HepG2 (cell line): ENCODE measurements at regions not wholly inside any gene's neighbourhood (a gene's known extent, or its start where the extent isn't known, plus 50 kb on each side); places are given as distances from the start of the nearest gene placed in this dataset.

Experiments used
- ATAC-seq: fragments of 200-7000 bp; cut with Tn5 transposase; 3 replicates; pipeline ENCODE4 v1.9.1; 2020; ENCODE audit warnings: mild to moderate bottlenecking, moderate library complexity
- BruUV-seq: library from RNA; stranded (reverse); fragments of 400-500 nt; replicated peaks from 2 replicates; lab custom pipeline; 2021; lab: Mats Ljungman, UMichigan
- CTCF ChIA-PET: fragments of 300-600 bp; formaldehyde crosslinking; extraction: SDS; loops from one replicate; lab custom pipeline; 2021; ENCODE audit warnings: low total read pairs, inconsistent platforms, low intra/inter-chr PET ratio; lab: Yijun Ruan, JAX
- POLR2A ChIA-PET: fragments of 350-600 bp; sonication (Branson Sonifier 250); formaldehyde crosslinking; loops from one replicate; lab custom pipeline; 2020; ENCODE audit warnings: antibody characterized with exemption, inconsistent platforms; lab: Yijun Ruan, JAX
- DNase-seq: peaks from one replicate; pipeline ENCODE4 v3.0.0-alpha.2; 2015; ENCODE audit warnings: low spot score
- FAIRE-seq: peaks from 3 replicates; lab custom pipeline; 2011; peaks lifted over from hg19 to GRCh38; lab: Jason Lieb, UNC
- H2AFZ ChIP-seq: one replicate; pipeline ENCODE4 v1.6.1; 2011; ENCODE audit warnings: low read length, inconsistent platforms
- H3K27ac ChIP-seq: fragments of 300-600 bp; 3 replicates; pipeline ENCODE4 v1.8.0; 2011; ENCODE audit warnings: mixed run types, mild to moderate bottlenecking, mixed read lengths, low read length, inconsistent platforms; ENCODE audit not compliant: insufficient read depth; ENCODE audit errors: extremely low read length
- H3K27me3 ChIP-seq, 2 experiments: fragments of 200-600 bp in 1 of 2; 2 replicates in 1 of 2; 3 replicates in 1 of 2; pipeline versions ENCODE4 v1.6.0 to v1.8.0; 2011; ENCODE audit warnings: low read length in 2 of 2, mild to moderate bottlenecking in 2 of 2, moderate library complexity in 2 of 2, inconsistent platforms in 1 of 2; ENCODE audit not compliant: insufficient read depth in 2 of 2, control insufficient read depth in 1 of 2
- H3K36me3 ChIP-seq, 2 experiments: fragments of 200-600 bp in 1 of 2; replicated peaks in 1 of 2; 2 replicates in 1 of 2; 3 replicates in 1 of 2; pipeline versions ENCODE4 v1.5.1 to v1.8.0; 2011; ENCODE audit warnings: low read length in 2 of 2, inconsistent platforms in 1 of 2; ENCODE audit not compliant: insufficient read depth in 2 of 2, control insufficient read depth in 1 of 2
- H3K4me1 ChIP-seq: 2 replicates; pipeline ENCODE4 v1.5.1; 2012; ENCODE audit warnings: low read length, inconsistent platforms; ENCODE audit not compliant: insufficient read depth
- H3K4me2 ChIP-seq: 2 replicates; pipeline ENCODE4 v1.6.0; 2011; ENCODE audit warnings: low read depth, low read length, inconsistent platforms
- H3K4me3 ChIP-seq, 3 experiments: fragments of 200-600 bp in 1 of 3; sonication (generic), shearing (Covaris generic) in 1 of 3; replicated peaks in 1 of 3; 2 replicates each; pipeline ENCODE4 v1.5.1; 2011 to 2016; ENCODE audit warnings: low read length in 3 of 3, inconsistent platforms in 2 of 3, low read depth in 2 of 3, mild to moderate bottlenecking in 2 of 3, control low read depth in 1 of 3, mixed read lengths in 1 of 3; ENCODE audit not compliant: insufficient read depth in 1 of 3
- H3K79me2 ChIP-seq: one replicate; pipeline ENCODE4 v1.6.1; 2011; ENCODE audit warnings: low read length, inconsistent platforms; ENCODE audit not compliant: insufficient read depth
- H3K9ac ChIP-seq: 2 replicates; pipeline ENCODE4 v1.6.0; 2011; ENCODE audit warnings: mild to moderate bottlenecking, low read depth, low read length, inconsistent platforms; ENCODE audit not compliant: insufficient read depth
- H3K9me3 ChIP-seq: 2 replicates; pipeline ENCODE4 v1.5.1; 2012; ENCODE audit warnings: mild to moderate bottlenecking, low read length
- H4K20me1 ChIP-seq: 2 replicates; pipeline ENCODE4 v1.6.0; 2011; ENCODE audit warnings: inconsistent platforms, mild to moderate bottlenecking, low read length, moderate library complexity; ENCODE audit not compliant: insufficient read depth
- BRF2 ChIP-seq: sonication (generic); formaldehyde crosslinking; IDR thresholded peaks from 2 replicates; pipeline ENCODE4 v1.8.1; 2022; ENCODE audit warnings: mild to moderate bottlenecking, missing genetic modification reagents
- CBX1 ChIP-seq: IDR thresholded peaks from one replicate; pipeline ENCODE4 v1.6.1; 2016; ENCODE audit warnings: antibody characterized with exemption, low read depth
- HNRNPL ChIP-seq: fragments of 200-400 bp; formaldehyde crosslinking; IDR thresholded peaks from 2 replicates; pipeline ENCODE4 v1.6.1; 2017; ENCODE audit warnings: mild to moderate bottlenecking, low read depth, low read length
- JUNB ChIP-seq: sonication (generic); formaldehyde crosslinking; IDR thresholded peaks from 2 replicates; pipeline ENCODE4 v1.8.0; 2022; ENCODE audit warnings: missing genetic modification reagents, mild to moderate bottlenecking, borderline replicate concordance
- MLX ChIP-seq: IDR thresholded peaks from 2 replicates; pipeline ENCODE4 v1.6.1; 2016
- NFIC ChIP-seq: IDR thresholded peaks from 2 replicates; pipeline ENCODE4 v1.6.1; 2012; ENCODE audit warnings: mild to moderate bottlenecking, low read length, inconsistent platforms
- PAX8 ChIP-seq: sonication (generic); formaldehyde crosslinking; IDR thresholded peaks from 2 replicates; pipeline ENCODE4 v1.8.0; 2022; ENCODE audit warnings: mild to moderate bottlenecking, missing genetic modification reagents, borderline replicate concordance
- SIX4 ChIP-seq: sonication (generic); formaldehyde crosslinking; IDR thresholded peaks from 2 replicates; pipeline ENCODE4 v1.4.0; 2020; ENCODE audit warnings: missing genetic modification reagents
- ZNF124 ChIP-seq: sonication (generic); formaldehyde crosslinking; IDR thresholded peaks from 2 replicates; pipeline ENCODE4 v1.4.0; 2020; ENCODE audit warnings: missing genetic modification reagents
- ZNF17 ChIP-seq: sonication (generic); formaldehyde crosslinking; IDR thresholded peaks from 2 replicates; pipeline ENCODE4 v1.5.0; 2020; ENCODE audit warnings: mild to moderate bottlenecking, missing genetic modification reagents
- ZNF563 ChIP-seq: sonication (generic); formaldehyde crosslinking; IDR thresholded peaks from 2 replicates; pipeline ENCODE4 v1.8.0; 2022; ENCODE audit warnings: mild to moderate bottlenecking, moderate library complexity, missing genetic modification reagents
- ZNF790 ChIP-seq: sonication (generic); formaldehyde crosslinking; IDR thresholded peaks from 2 replicates; pipeline ENCODE4 v1.8.0; 2022; ENCODE audit warnings: missing genetic modification reagents, mild to moderate bottlenecking, borderline replicate concordance
- WGBS: methylation state at CpG from one replicate; pipeline ENCODE4 v1.1.6; 2017; ENCODE audit warnings: low lambda C conversion rate; 5-methylcytosine and 5-hydroxymethylcytosine counted together
- in situ Hi-C: cut with HindIII; loops from 2 replicates; pipeline ENCODE4 v1.10.0; 2017; ENCODE audit warnings: low pct_unique_long_range_greater_than_20kb; ENCODE audit not compliant: extremely low pct_ligation_motif_present
- intact Hi-C: fragments of 100-400 bp; cut with micrococcal nuclease; formaldehyde crosslinking; loops from one replicate; pipeline ENCODE4 v1.10.0; 2022; ENCODE audit not compliant: unreplicated experiment

- FAIRE-seq: no peak
- H3K4me1 ChIP-seq: no peaks in the 10 kb centered on the region
- ChIA-PET POLR2A (no interaction called here), CTCF (no interaction called here)
- DNase-seq: no peak
- ATAC-seq: no peak
- H3K9ac ChIP-seq: no peak overlapping the region
- H3K36me3 ChIP-seq: no peaks in the 10 kb centered on the region
- intact Hi-C loops: no loop called here
- H3K4me3 ChIP-seq: no peak overlapping the region
- H3K79me2 ChIP-seq: no peaks in the 10 kb centered on the region
- no peak overlapping the region for H2AFZ ChIP-seq
- TF ChIP-seq NFIC: no peak
- no peak for TF ChIP-seq ZNF124 (CRISPR knock-in tag)
- TF ChIP-seq ZNF17 (CRISPR knock-in tag): no peak
- TF ChIP-seq JUNB (CRISPR knock-in tag): no peak
- TF ChIP-seq BRF2: no peak
- no peak for TF ChIP-seq PAX8 (CRISPR knock-in tag)
- no peak for TF ChIP-seq MLX (CRISPR knock-in tag)
- no peak for TF ChIP-seq HNRNPL
- TF ChIP-seq ZNF563: no peak
- no peak for TF ChIP-seq ZNF790 (CRISPR knock-in tag)
- no peak for TF ChIP-seq CBX1
- no peak for TF ChIP-seq SIX4 (CRISPR knock-in tag)
- no TSS peak for BruUV-seq
- H3K27ac ChIP-seq: no peak overlapping the region
- no peaks in the 10 kb centered on the region for H4K20me1 ChIP-seq
- WGBS: 0% methylated on average over 1 of the region's 1 CpG
- H3K27me3 ChIP-seq: no peaks in the 10 kb centered on the region
- H3K9me3 ChIP-seq: no peaks in the 10 kb centered on the region
- in situ Hi-C loops: no loop called here
- no peak overlapping the region for H3K4me2 ChIP-seq
Measured at GRCh38 chr7:136150311-136150710, 173.2 kb upstream of the MTPN start.
